Fibroblast of lung (primary cell): ENCODE measurements at regions not wholly inside any gene's neighbourhood (a gene's known extent, or its start where the extent isn't known, plus 50 kb on each side); places are given as distances from the start of the nearest gene placed in this dataset.

ENCODE experiments used
- DNase-seq, 2 donors: peaks; one replicate each; pipeline versions ENCODE4 v3.0.0 to v3.0.0-alpha.2; 2010; ENCODE audit warnings: low read depth in 2 of 2
- H2AFZ ChIP-seq: 2 replicates; pipeline ENCODE4 v1.5.1; 2012; ENCODE audit warnings: low read length, control low read depth, inconsistent platforms
- H3K27ac ChIP-seq: 2 replicates; pipeline ENCODE4 v1.5.1; 2011; ENCODE audit warnings: low read length, control low read depth; ENCODE audit not compliant: insufficient read depth
- H3K27me3 ChIP-seq: 2 replicates; pipeline ENCODE4 v1.5.1; 2011; ENCODE audit warnings: mild to moderate bottlenecking, low read length; ENCODE audit not compliant: control insufficient read depth, insufficient read depth
- H3K36me3 ChIP-seq: 2 replicates; pipeline ENCODE4 v1.5.1; 2011; ENCODE audit warnings: low read length; ENCODE audit not compliant: control insufficient read depth, insufficient read depth
- H3K4me1 ChIP-seq: 2 replicates; pipeline ENCODE4 v1.5.1; 2011; ENCODE audit warnings: low read length; ENCODE audit not compliant: control insufficient read depth, insufficient read depth; ENCODE audit errors: extremely low read depth
- H3K4me2 ChIP-seq: 2 replicates; pipeline ENCODE4 v1.5.1; 2011; ENCODE audit warnings: low read length, control low read depth; ENCODE audit not compliant: insufficient read depth; ENCODE audit errors: extremely low read depth
- H3K4me3 ChIP-seq, 4 experiments: fragments of 200-600 bp in 1 of 4; sonication (generic) in 1 of 4; replicated peaks in 1 of 4; 2 replicates each; pipeline ENCODE4 v1.5.1; 2011 to 2016; ENCODE audit warnings: low read length in 4 of 4, low read depth in 3 of 4, mild to moderate bottlenecking in 3 of 4, control low read depth in 2 of 4, inconsistent platforms in 1 of 4, mixed read lengths in 1 of 4; ENCODE audit not compliant: insufficient read depth in 1 of 4; ENCODE audit errors: control extremely low read depth in 1 of 4
- H3K79me2 ChIP-seq: 2 replicates; pipeline ENCODE4 v1.5.1; 2012; ENCODE audit warnings: mild to moderate bottlenecking, low read length, inconsistent platforms; ENCODE audit not compliant: control insufficient read depth, insufficient read depth
- H3K9ac ChIP-seq: 2 replicates; pipeline ENCODE4 v1.5.1; 2011; ENCODE audit warnings: mild to moderate bottlenecking, low read length, control low read depth; ENCODE audit not compliant: insufficient read depth
- H3K9me3 ChIP-seq: 2 replicates; pipeline ENCODE4 v1.5.1; 2012; ENCODE audit warnings: low read depth, low read length; ENCODE audit not compliant: control insufficient read depth, insufficient read depth
- H4K20me1 ChIP-seq: 2 replicates; pipeline ENCODE4 v1.5.1; 2011; ENCODE audit warnings: low read length; ENCODE audit not compliant: control insufficient read depth, insufficient read depth; ENCODE audit errors: extremely low read depth
- EZH2 ChIP-seq: IDR thresholded peaks from 2 replicates; pipeline ENCODE4 v1.5.1; 2012; ENCODE audit warnings: low read length, control low read depth, mild to moderate bottlenecking; ENCODE audit errors: missing control alignments
- TF ChIP-seq, protein P1 (sequence below), 2 donors: IDR thresholded peaks in 1 of 2; conservative IDR thresholded peaks in 1 of 2; 1 replicate in 1 of 2; 2 replicates in 1 of 2; pipeline ENCODE4 v1.5.1; 2011 to 2012; ENCODE audit warnings: low read length in 2 of 2, control low read depth in 1 of 2, inconsistent platforms in 1 of 2, low read depth in 1 of 2, mild to moderate bottlenecking in 1 of 2

DNA sequence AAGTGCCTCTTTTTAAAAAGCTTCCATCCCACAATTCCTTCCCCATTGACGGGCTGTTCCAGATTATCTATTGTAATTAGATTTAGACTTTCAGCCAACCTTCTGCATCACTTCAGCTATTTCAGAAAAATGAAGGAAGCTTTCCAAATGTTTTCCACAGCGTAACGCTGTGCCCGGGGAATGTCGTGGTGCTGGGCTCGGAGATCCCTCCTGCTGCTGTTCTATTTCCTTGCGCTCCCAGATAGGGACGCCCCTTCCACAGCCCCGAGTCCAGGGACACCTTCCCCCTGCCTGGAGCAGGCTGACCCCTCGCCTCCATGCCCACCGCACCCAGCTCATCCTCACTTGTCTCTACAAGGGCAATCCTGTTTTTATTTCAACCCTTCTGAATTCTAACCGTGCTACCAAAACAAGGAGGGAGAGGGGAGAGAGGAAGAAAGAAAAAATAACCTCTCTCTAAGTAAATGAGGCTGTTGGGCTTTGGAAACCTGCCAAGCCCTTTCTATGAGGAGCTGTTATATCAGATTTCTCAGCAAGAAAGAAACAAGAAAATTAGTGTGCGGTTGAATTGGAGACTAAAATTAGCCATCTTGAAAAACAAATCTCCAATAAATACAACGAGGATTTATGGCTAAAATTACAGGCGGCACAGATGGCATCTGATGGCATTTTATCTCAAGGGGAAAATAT, 366.9 kb downstream of the BRD1 start:
- TF ChIP-seq, protein P1, sequence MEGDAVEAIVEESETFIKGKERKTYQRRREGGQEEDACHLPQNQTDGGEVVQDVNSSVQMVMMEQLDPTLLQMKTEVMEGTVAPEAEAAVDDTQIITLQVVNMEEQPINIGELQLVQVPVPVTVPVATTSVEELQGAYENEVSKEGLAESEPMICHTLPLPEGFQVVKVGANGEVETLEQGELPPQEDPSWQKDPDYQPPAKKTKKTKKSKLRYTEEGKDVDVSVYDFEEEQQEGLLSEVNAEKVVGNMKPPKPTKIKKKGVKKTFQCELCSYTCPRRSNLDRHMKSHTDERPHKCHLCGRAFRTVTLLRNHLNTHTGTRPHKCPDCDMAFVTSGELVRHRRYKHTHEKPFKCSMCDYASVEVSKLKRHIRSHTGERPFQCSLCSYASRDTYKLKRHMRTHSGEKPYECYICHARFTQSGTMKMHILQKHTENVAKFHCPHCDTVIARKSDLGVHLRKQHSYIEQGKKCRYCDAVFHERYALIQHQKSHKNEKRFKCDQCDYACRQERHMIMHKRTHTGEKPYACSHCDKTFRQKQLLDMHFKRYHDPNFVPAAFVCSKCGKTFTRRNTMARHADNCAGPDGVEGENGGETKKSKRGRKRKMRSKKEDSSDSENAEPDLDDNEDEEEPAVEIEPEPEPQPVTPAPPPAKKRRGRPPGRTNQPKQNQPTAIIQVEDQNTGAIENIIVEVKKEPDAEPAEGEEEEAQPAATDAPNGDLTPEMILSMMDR (conservative IDR thresholded peaks at IDR 0.05 in 1 of 2, IDR thresholded peaks at IDR 0.05 in 1 of 2; ENCODE audit: low read depth in 1 of 2, low read length in 2 of 2): no peak
- TF ChIP-seq EZH2: no peak
- no peaks in the 10 kb centered on the region for H3K79me2 ChIP-seq
- H4K20me1 ChIP-seq: no peaks in the 10 kb centered on the region
- no peak overlapping the region for H3K27ac ChIP-seq
- H3K27me3 ChIP-seq: no peaks in the 10 kb centered on the region
- H3K9ac ChIP-seq: no peak overlapping the region
- no peak for DNase-seq
- H3K36me3 ChIP-seq: no peaks in the 10 kb centered on the region
- H3K4me3 ChIP-seq: no peak overlapping the region
- no peak overlapping the region for H3K4me2 ChIP-seq
- H2AFZ ChIP-seq: no peak overlapping the region
- peaks cover 5% of the 10 kb centered on the region for H3K9me3 ChIP-seq
- H3K4me1 ChIP-seq: no peaks in the 10 kb centered on the region

DNA sequence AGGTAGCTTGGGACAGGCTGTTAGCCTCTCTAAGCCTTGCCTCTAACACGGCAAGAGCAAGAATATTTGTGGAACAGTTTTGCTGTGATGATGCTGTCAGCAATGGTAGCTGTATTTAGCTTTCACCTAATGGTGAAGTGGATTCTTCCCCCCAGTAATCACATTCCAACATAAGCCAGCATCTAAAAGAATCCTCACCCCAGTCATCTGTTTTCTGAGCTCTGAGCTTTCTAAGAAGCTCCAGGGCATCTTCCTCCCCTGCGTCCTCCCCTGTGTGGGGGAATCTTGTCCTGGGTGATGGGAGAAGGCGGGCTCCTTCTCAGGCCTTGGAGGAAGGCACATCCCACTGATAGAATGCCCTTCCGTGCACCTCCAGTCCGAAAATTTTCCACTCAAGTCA, 367.6 kb downstream of the BRD1 start:
- no peak overlapping the region for H3K4me2 ChIP-seq
- H3K27ac ChIP-seq: no peak overlapping the region
- no peaks in the 10 kb centered on the region for H3K79me2 ChIP-seq
- no peak overlapping the region for H3K4me3 ChIP-seq
- no peaks in the 10 kb centered on the region for H3K36me3 ChIP-seq
- H4K20me1 ChIP-seq: no peaks in the 10 kb centered on the region
- no peak overlapping the region for H2AFZ ChIP-seq
- H3K4me1 ChIP-seq: no peaks in the 10 kb centered on the region
- no peak for TF ChIP-seq EZH2
- TF ChIP-seq, protein P1 (conservative IDR thresholded peaks at IDR 0.05 in 1 of 2, IDR thresholded peaks at IDR 0.05 in 1 of 2; ENCODE audit: low read depth in 1 of 2, low read length in 2 of 2): no peak
- no peaks in the 10 kb centered on the region for H3K27me3 ChIP-seq
- DNase-seq: no peak
- no peak overlapping the region for H3K9ac ChIP-seq
- peaks cover 5% of the 10 kb centered on the region for H3K9me3 ChIP-seq

DNA sequence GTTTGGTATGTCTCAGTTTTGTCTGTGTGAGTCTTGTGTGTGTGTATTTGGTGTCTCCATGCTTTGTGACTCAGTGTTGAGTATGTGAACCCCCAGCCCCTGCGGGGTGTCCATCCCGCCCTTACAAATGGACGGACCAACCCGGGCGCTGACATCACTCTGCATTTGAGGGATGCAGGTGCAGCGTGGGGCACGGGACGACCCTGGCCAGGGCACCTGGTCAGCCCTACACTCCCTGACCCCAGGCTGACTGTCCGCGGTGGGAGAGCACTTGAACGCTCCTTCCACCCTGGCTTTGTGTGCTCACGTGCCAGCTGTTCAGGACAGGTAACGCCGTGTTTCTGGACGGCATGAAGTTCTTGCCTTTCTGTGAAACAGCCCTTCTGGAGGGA, 369.0 kb downstream of the BRD1 start:
- no peak overlapping the region for H3K4me2 ChIP-seq
- no peak overlapping the region for H3K9ac ChIP-seq
- no peaks in the 10 kb centered on the region for H3K27me3 ChIP-seq
- H3K9me3 ChIP-seq: peaks cover 5% of the 10 kb centered on the region
- H3K27ac ChIP-seq: no peak overlapping the region
- H3K36me3 ChIP-seq: no peaks in the 10 kb centered on the region
- no peak overlapping the region for H2AFZ ChIP-seq
- H3K4me1 ChIP-seq: no peaks in the 10 kb centered on the region
- H3K4me3 ChIP-seq: no peak overlapping the region
- no peak for TF ChIP-seq EZH2
- TF ChIP-seq, protein P1 (conservative IDR thresholded peaks at IDR 0.05 in 1 of 2, IDR thresholded peaks at IDR 0.05 in 1 of 2; ENCODE audit: low read depth in 1 of 2, low read length in 2 of 2): no peak
- H4K20me1 ChIP-seq: no peaks in the 10 kb centered on the region
- DNase-seq: no peak
- H3K79me2 ChIP-seq: no peaks in the 10 kb centered on the region
